Activated CD8-positive, alpha-beta T cell treated with anti-CD3 and anti-CD28 coated beads for 36 hours (primary cell): ENCODE measurements at regions not wholly inside any gene's neighbourhood (a gene's known extent, or its start where the extent isn't known, plus 50 kb on each side); places are given as distances from the start of the nearest gene placed in this dataset.

ENCODE experiments used
- ATAC-seq: fragments of 200-7000 bp; cut with Tn5 transposase; one replicate; pipeline ENCODE4 v1.10.0; 2021; ENCODE audit warnings: mild to moderate bottlenecking, moderate library complexity
- CTCF ChIA-PET: fragments of 350-600 bp; sonication (Branson Sonifier 250); formaldehyde crosslinking; loops from one replicate; lab custom pipeline; 2021; ENCODE audit warnings: antibody characterized with exemption; lab: Charles Lee
- POLR2A ChIA-PET: fragments of 350-600 bp; sonication (Branson Sonifier 250); formaldehyde crosslinking; loops from one replicate; lab custom pipeline; 2021; ENCODE audit warnings: antibody characterized with exemption; lab: Charles Lee
- DNase-seq: peaks from one replicate; pipeline ENCODE4 v3.0.0-alpha.2; 2020
- H3K27ac Mint-ChIP-seq: one replicate; pipeline ENCODE4 v1.8.0; 2021; ENCODE audit warnings: mild to moderate bottlenecking, mixed read lengths
- H3K27me3 Mint-ChIP-seq: one replicate; pipeline ENCODE4 v1.8.0; 2021; ENCODE audit warnings: mixed read lengths
- H3K36me3 Mint-ChIP-seq: one replicate; pipeline ENCODE4 v1.8.0; 2021; ENCODE audit warnings: low read depth, mixed read lengths
- H3K4me1 Mint-ChIP-seq: one replicate; pipeline ENCODE4 v1.8.0; 2021; ENCODE audit warnings: low read depth, mixed read lengths
- H3K4me3 Mint-ChIP-seq: one replicate; pipeline ENCODE4 v1.8.0; 2021; ENCODE audit warnings: mild to moderate bottlenecking, moderate library complexity, mixed read lengths
- H3K9me3 Mint-ChIP-seq: one replicate; pipeline ENCODE4 v1.8.0; 2021; ENCODE audit warnings: mixed read lengths
- CTCF ChIP-seq: fragments of 200-600 bp; IDR thresholded peaks from one replicate; pipeline ENCODE4 v1.8.0; 2022; ENCODE audit warnings: antibody characterized with exemption, mild to moderate bottlenecking
- intact Hi-C: fragments of 100-400 bp; cut with micrococcal nuclease; formaldehyde crosslinking; loops from one replicate; pipeline ENCODE4 v1.10.0; 2022

GRCh38 chr2:104118889-104119288, 735.0 kb upstream of the POU3F3 start:
- intact Hi-C loops = no loop called here
- Mint-ChIP-seq H3K36me3 (no peaks in the 10 kb centered on the region), H3K27me3 (no peaks in the 10 kb centered on the region), H3K4me1 (no peaks in the 10 kb centered on the region), H3K4me3 (no peak overlapping the region), H3K9me3 (no peaks in the 10 kb centered on the region), H3K27ac (no peak overlapping the region)
- ChIA-PET CTCF (no interaction called here), POLR2A (no interaction called here)
- DNase-seq (no peak), ATAC-seq (no peak)
- no peak for TF ChIP-seq CTCF

GRCh38 chr2:104120171-104120570, 733.7 kb upstream of the POU3F3 start:
- H3K27me3 Mint-ChIP-seq = no peaks in the 10 kb centered on the region
- intact Hi-C loops = no loop called here
- no peak for TF ChIP-seq CTCF
- no peak overlapping the region for H3K27ac Mint-ChIP-seq
- CTCF ChIA-PET = no interaction called here
- no peaks in the 10 kb centered on the region for H3K36me3 Mint-ChIP-seq
- no peaks in the 10 kb centered on the region for H3K4me1 Mint-ChIP-seq
- POLR2A ChIA-PET = no interaction called here
- no peaks in the 10 kb centered on the region for H3K9me3 Mint-ChIP-seq
- no peak for ATAC-seq
- DNase-seq = no peak
- H3K4me3 Mint-ChIP-seq = no peak overlapping the region

GRCh38 chr2:104125096-104125495, 728.8 kb upstream of the POU3F3 start:
- no peak overlapping the region for H3K27ac Mint-ChIP-seq
- intact Hi-C loops = no loop called here
- H3K36me3 Mint-ChIP-seq = no peaks in the 10 kb centered on the region
- ATAC-seq (no peak), DNase-seq (no peak)
- H3K4me1 Mint-ChIP-seq = no peaks in the 10 kb centered on the region
- POLR2A ChIA-PET = no interaction called here
- no peak for TF ChIP-seq CTCF
- no peaks in the 10 kb centered on the region for H3K9me3 Mint-ChIP-seq
- no peak overlapping the region for H3K4me3 Mint-ChIP-seq
- CTCF ChIA-PET = no interaction called here
- no peaks in the 10 kb centered on the region for H3K27me3 Mint-ChIP-seq

- intact Hi-C loops = no loop called here
- no peaks in the 10 kb centered on the region for H3K4me1 Mint-ChIP-seq
- no peak for DNase-seq
- H3K27me3 Mint-ChIP-seq = no peaks in the 10 kb centered on the region
- ATAC-seq = no peak
- no peaks in the 10 kb centered on the region for H3K9me3 Mint-ChIP-seq
- no peak overlapping the region for H3K27ac Mint-ChIP-seq
- no peaks in the 10 kb centered on the region for H3K36me3 Mint-ChIP-seq
- no peak overlapping the region for H3K4me3 Mint-ChIP-seq
- ChIA-PET POLR2A (no interaction called here), CTCF (no interaction called here)
- no peak for TF ChIP-seq CTCF
Measured at GRCh38 chr2:104127049-104127770, 726.7 kb upstream of the POU3F3 start.

GRCh38 chr2:104140361-104140760, 713.6 kb upstream of the POU3F3 start:
- intact Hi-C loops = no loop called here
- Mint-ChIP-seq H3K36me3 (no peaks in the 10 kb centered on the region), H3K4me3 (no peak overlapping the region), H3K27me3 (no peaks in the 10 kb centered on the region), H3K27ac (no peak overlapping the region), H3K4me1 (no peaks in the 10 kb centered on the region), H3K9me3 (peaks cover 5% of the 10 kb centered on the region)
- no peak for ATAC-seq
- no peak for DNase-seq
- ChIA-PET CTCF (interaction anchor here (1.1 kb wide), 1 partner anchor 11 kb away, joined by 3 read pairs; no protein-coding TSS in a partner anchor), POLR2A (no interaction called here)
- no peak for TF ChIP-seq CTCF
